Lower lobe of right lung (tissue), 2 donors: ENCODE measurements at regions not wholly inside any gene's neighbourhood (a gene's known extent, or its start where the extent isn't known, plus 50 kb on each side); places are given as distances from the start of the nearest gene placed in this dataset.

Source experiments
- ATAC-seq, 2 donors: fragments of 200-7000 bp; cut with Tn5 transposase; one replicate each; pipeline ENCODE4 v1.9.1; 2020 to 2022; ENCODE audit warnings: mild to moderate bottlenecking in 2 of 2, moderate library complexity in 2 of 2
- DNase-seq: peaks from one replicate; pipeline ENCODE4 v3.0.0-alpha.2; 2020
- H3K27ac ChIP-seq: fragments of 200-600 bp; one replicate; pipeline ENCODE4 v1.8.0; 2022
- H3K27me3 ChIP-seq: fragments of 200-600 bp; one replicate; pipeline ENCODE4 v1.8.0; 2022; ENCODE audit warnings: low read depth
- H3K36me3 ChIP-seq: fragments of 200-600 bp; one replicate; pipeline ENCODE4 v1.8.0; 2022; ENCODE audit warnings: mild to moderate bottlenecking
- H3K4me1 ChIP-seq: fragments of 200-600 bp; one replicate; pipeline ENCODE4 v1.8.0; 2022
- H3K4me3 ChIP-seq: fragments of 200-600 bp; one replicate; pipeline ENCODE4 v1.8.0; 2022; ENCODE audit warnings: mild to moderate bottlenecking
- H3K9me3 ChIP-seq: fragments of 200-600 bp; one replicate; pipeline ENCODE4 v1.8.0; 2022
- intact Hi-C: fragments of 100-400 bp; cut with DNase I; formaldehyde crosslinking; loops from one replicate; pipeline ENCODE4 v1.11.0; 2022
- TF ChIP-seq, protein P1 (sequence below): fragments of 200-600 bp; IDR thresholded peaks from one replicate; pipeline ENCODE4 v1.8.0; 2022; ENCODE audit warnings: antibody characterized with exemption, mild to moderate bottlenecking
- donor health status: DM: no; HTN: yes; CAD: no; lungs with severe emphysema.

DNA sequence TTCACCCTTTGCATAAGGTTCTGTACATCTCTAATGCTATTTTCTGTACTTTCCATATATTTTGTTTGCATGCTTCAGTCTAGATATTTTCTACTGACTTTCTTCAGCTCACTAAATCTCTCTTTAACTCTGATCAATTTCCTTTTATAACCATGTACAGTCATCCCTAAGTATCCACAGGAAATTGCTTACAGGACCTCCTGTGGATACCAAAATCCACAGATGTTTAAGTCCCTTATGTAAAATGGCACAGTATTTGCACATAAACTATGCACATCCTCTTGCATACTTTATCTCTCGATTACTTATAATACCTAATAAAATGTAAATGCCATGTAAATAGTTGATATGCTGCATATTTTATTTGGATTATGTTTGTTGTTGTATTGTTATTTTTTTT lies 442.1 kb downstream of the TLE4 start:
- Histone ChIP-seq H3K4me3 (no peak overlapping the region), H3K36me3 (no peaks in the 10 kb centered on the region), H3K9me3 (no peaks in the 10 kb centered on the region), H3K27ac (no peak overlapping the region), H3K4me1 (no peaks in the 10 kb centered on the region), H3K27me3 (no peaks in the 10 kb centered on the region)
- ATAC-seq (no peak), DNase-seq (no peak)
- TF ChIP-seq, protein P1, sequence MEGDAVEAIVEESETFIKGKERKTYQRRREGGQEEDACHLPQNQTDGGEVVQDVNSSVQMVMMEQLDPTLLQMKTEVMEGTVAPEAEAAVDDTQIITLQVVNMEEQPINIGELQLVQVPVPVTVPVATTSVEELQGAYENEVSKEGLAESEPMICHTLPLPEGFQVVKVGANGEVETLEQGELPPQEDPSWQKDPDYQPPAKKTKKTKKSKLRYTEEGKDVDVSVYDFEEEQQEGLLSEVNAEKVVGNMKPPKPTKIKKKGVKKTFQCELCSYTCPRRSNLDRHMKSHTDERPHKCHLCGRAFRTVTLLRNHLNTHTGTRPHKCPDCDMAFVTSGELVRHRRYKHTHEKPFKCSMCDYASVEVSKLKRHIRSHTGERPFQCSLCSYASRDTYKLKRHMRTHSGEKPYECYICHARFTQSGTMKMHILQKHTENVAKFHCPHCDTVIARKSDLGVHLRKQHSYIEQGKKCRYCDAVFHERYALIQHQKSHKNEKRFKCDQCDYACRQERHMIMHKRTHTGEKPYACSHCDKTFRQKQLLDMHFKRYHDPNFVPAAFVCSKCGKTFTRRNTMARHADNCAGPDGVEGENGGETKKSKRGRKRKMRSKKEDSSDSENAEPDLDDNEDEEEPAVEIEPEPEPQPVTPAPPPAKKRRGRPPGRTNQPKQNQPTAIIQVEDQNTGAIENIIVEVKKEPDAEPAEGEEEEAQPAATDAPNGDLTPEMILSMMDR = no peak
- intact Hi-C loops = no loop called here

DNA sequence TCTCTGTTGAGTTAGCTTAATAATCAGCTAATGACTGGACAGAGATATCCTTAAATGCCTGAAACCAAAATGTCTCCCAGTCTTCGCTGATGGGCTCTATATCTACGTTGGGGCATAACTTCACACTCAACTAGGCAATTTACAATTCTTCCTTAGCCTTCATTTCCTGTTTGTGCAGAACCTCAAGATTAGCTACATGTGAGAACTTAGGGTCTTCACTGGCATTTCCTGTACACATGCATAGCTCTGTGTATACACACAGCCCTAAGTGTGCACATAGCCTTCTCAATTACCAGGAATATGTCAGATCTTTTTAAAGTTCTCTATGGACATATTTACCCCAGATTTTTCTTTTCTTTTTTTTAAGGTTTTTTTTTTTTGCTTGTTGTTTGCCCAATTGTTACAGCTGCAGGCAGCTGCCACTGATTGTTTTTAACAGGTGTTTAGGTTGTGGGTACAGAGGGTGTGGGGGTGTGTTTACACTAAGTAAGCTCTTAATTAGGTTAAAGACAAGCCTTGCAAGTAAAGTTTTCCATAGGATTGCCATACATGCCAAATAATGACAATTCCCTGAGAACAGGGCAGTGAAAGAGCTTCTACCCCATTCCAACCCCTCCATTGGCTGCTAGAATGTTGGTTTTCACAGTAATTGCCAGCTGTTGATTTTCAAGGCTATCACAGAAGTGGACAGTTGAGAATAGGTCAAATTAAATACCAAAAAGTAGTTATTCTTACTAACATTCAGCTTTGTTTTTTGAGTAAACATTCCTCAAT lies 441.0 kb downstream of the TLE4 start:
- no peaks in the 10 kb centered on the region for H3K9me3 ChIP-seq
- H3K36me3 ChIP-seq = no peaks in the 10 kb centered on the region
- no peak overlapping the region for H3K4me3 ChIP-seq
- ATAC-seq (no peak), DNase-seq (no peak)
- intact Hi-C loops = no loop called here
- no peaks in the 10 kb centered on the region for H3K27me3 ChIP-seq
- H3K27ac ChIP-seq = no peak overlapping the region
- H3K4me1 ChIP-seq = no peaks in the 10 kb centered on the region
- TF ChIP-seq, protein P1 = no peak

DNA sequence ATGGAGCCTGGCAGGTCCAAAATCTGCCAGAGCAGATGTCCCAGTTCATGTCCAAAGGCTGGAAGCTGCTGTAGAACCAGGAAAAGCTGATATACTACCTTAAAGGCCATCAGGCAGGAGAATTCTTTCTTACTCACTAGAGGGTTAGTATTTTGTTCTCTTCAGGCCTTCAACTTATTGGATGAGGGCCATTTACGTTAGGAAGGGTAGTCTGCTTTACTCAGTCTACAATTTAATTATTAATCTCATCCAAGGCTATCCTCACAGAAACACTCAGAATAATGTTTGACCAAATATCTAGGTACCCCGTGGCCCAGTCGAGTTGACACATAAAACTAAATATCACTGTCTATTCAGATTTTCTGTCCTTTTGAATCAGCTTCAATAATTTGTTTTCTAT lies 437.4 kb downstream of the TLE4 start:
- intact Hi-C loops = no loop called here
- Histone ChIP-seq H3K4me1 (no peaks in the 10 kb centered on the region), H3K27ac (no peak overlapping the region), H3K36me3 (no peaks in the 10 kb centered on the region), H3K27me3 (no peaks in the 10 kb centered on the region), H3K4me3 (no peak overlapping the region), H3K9me3 (no peaks in the 10 kb centered on the region)
- no peak for DNase-seq
- TF ChIP-seq, protein P1 = no peak
- ATAC-seq = no peak

DNA sequence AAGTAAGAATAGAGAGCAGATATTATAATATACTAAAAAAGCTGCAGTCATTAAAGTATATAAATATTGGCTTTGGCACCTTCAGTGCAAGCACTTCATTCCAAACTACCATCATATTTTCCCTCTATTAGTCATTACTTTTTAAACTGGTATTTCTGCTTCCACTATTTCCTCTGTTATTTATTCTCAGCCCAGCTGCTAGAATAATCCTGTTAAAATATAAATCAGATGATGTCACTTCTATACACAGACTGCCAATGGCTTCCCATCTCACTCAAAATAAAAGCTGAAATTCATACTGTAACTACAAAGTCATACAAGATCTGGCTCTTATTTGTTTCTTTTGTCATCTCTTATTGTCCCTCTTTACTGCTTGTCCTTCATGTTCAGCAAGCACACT lies 432.9 kb downstream of the TLE4 start:
- no peak for ATAC-seq
- TF ChIP-seq, protein P1 = no peak
- no peaks in the 10 kb centered on the region for H3K9me3 ChIP-seq

DNA sequence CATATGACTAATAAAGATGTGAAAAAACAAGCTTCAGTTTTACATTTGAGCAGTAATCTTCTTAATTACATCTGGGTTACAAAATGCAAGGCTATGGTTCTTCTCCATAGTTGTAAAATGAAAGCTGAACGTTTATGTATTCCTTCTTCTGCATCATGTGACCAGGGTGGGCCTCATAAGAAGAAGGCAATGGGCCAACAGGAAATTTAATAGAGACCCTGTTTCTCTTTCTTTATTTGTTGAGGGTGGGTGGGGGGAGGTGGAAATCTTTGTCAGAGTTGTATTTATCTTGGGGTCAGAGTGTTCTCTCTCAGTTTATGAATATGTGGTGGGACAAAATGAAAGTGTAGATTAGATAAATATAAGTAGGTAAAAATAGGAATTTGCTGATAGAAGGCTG lies 418.8 kb downstream of the TLE4 start:
- no peak overlapping the region for H3K27ac ChIP-seq

More for the DNA sequence above, 432.9 kb downstream of the TLE4 start:
- DNase-seq = no peak
- no peak overlapping the region for H3K27ac ChIP-seq
- H3K27me3 ChIP-seq = no peaks in the 10 kb centered on the region
- H3K36me3 ChIP-seq = no peaks in the 10 kb centered on the region
- no peak overlapping the region for H3K4me3 ChIP-seq
- no peaks in the 10 kb centered on the region for H3K4me1 ChIP-seq
- intact Hi-C loops = no loop called here

More for the DNA sequence above, 418.8 kb downstream of the TLE4 start:
- Histone ChIP-seq H3K9me3 (no peaks in the 10 kb centered on the region), H3K4me1 (peaks cover 4% of the 10 kb centered on the region), H3K4me3 (no peak overlapping the region), H3K27me3 (no peaks in the 10 kb centered on the region), H3K36me3 (no peaks in the 10 kb centered on the region)
- DNase-seq (no peak), ATAC-seq (no peak)
- intact Hi-C loops = no loop called here
- TF ChIP-seq, protein P1 = no peak
